H9 (cell line): ENCODE measurements at regions not wholly inside any gene's neighbourhood (a gene's known extent, or its start where the extent isn't known, plus 50 kb on each side); places are given as distances from the start of the nearest gene placed in this dataset.

Experiments
- DNase-seq: peaks from one replicate; pipeline ENCODE4 v3.0.0-alpha.2; 2017
- H2AFZ ChIP-seq: one replicate; pipeline ENCODE4 v1.6.1; 2013; ENCODE audit warnings: mild to moderate bottlenecking, low read length, control low read depth, moderate library complexity
- H2AK5ac ChIP-seq: 2 replicates; pipeline ENCODE4 v1.6.1; 2013; ENCODE audit warnings: low read length, control low read depth, mixed read lengths; ENCODE audit not compliant: insufficient read length
- H2BK120ac ChIP-seq: one replicate; pipeline ENCODE4 v1.6.1; 2013; ENCODE audit warnings: low read depth, mild to moderate bottlenecking, low read length, control low read depth, inconsistent platforms; ENCODE audit not compliant: poor library complexity, severe bottlenecking
- H2BK12ac ChIP-seq: 2 replicates; pipeline ENCODE4 v1.6.1; 2013; ENCODE audit warnings: low read length, control low read depth, mixed read lengths, low read depth; ENCODE audit not compliant: insufficient read length
- H2BK15ac ChIP-seq: 2 replicates; pipeline ENCODE4 v1.6.1; 2013; ENCODE audit warnings: low read depth, low read length, control low read depth
- H2BK20ac ChIP-seq: one replicate; pipeline ENCODE4 v1.6.1; 2013; ENCODE audit warnings: low read depth, mild to moderate bottlenecking, low read length, control low read depth, inconsistent platforms; ENCODE audit not compliant: poor library complexity, severe bottlenecking
- H2BK5ac ChIP-seq: 2 replicates; pipeline ENCODE4 v1.6.1; 2013; ENCODE audit warnings: low read length, control low read depth, mixed read lengths; ENCODE audit not compliant: insufficient read length
- H3K14ac ChIP-seq: 2 replicates; pipeline ENCODE4 v1.6.1; 2013; ENCODE audit warnings: low read length, control low read depth; ENCODE audit not compliant: insufficient read depth
- H3K18ac ChIP-seq: 2 replicates; pipeline ENCODE4 v1.6.1; 2013; ENCODE audit warnings: low read depth, mild to moderate bottlenecking, mixed read lengths, low read length, control low read depth; ENCODE audit not compliant: insufficient read length
- H3K23ac ChIP-seq: 2 replicates; pipeline ENCODE4 v1.6.1; 2013; ENCODE audit warnings: low read length, control low read depth, mixed read lengths, low read depth; ENCODE audit not compliant: insufficient read length
- H3K23me2 ChIP-seq: 2 replicates; pipeline ENCODE4 v1.6.1; 2013; ENCODE audit warnings: low read depth, mild to moderate bottlenecking, mixed read lengths, low read length, control low read depth; ENCODE audit not compliant: insufficient read length, poor library complexity, severe bottlenecking
- H3K27ac ChIP-seq: 2 replicates; pipeline ENCODE4 v1.5.1; 2013; ENCODE audit warnings: low read length, control low read depth, mixed read lengths, low read depth; ENCODE audit not compliant: insufficient read length
- H3K27me3 ChIP-seq: 2 replicates; pipeline ENCODE4 v1.6.1; 2013; ENCODE audit warnings: low read length, control low read depth, inconsistent platforms; ENCODE audit not compliant: insufficient read depth
- H3K4ac ChIP-seq: 2 replicates; pipeline ENCODE4 v1.6.1; 2013; ENCODE audit warnings: low read depth, mild to moderate bottlenecking, control low read depth, inconsistent platforms, low read length, moderate library complexity
- H3K4me1 ChIP-seq: 2 replicates; pipeline ENCODE4 v1.6.1; 2013; ENCODE audit warnings: low read length, control low read depth, inconsistent platforms; ENCODE audit not compliant: insufficient read depth
- H3K4me2 ChIP-seq: 2 replicates; pipeline ENCODE4 v1.6.1; 2013; ENCODE audit warnings: low read length, control low read depth, mixed read lengths; ENCODE audit not compliant: insufficient read length, insufficient read depth
- H3K56ac ChIP-seq: 2 replicates; pipeline ENCODE4 v1.6.1; 2013; ENCODE audit warnings: low read depth, mild to moderate bottlenecking, mixed read lengths, low read length, control low read depth; ENCODE audit not compliant: insufficient read length
- H3K79me1 ChIP-seq: 2 replicates; pipeline ENCODE4 v1.6.1; 2013; ENCODE audit warnings: low read depth, mild to moderate bottlenecking, moderate library complexity, low read length, control low read depth, inconsistent platforms; ENCODE audit not compliant: insufficient read depth, poor library complexity, severe bottlenecking
- H3K79me2 ChIP-seq: 2 replicates; pipeline ENCODE4 v1.6.1; 2013; ENCODE audit warnings: low read length, control low read depth, inconsistent platforms; ENCODE audit not compliant: insufficient read depth
- H3K9ac ChIP-seq: 2 replicates; pipeline ENCODE4 v1.6.1; 2013; ENCODE audit warnings: low read length, control low read depth, mixed read lengths; ENCODE audit not compliant: insufficient read length; ENCODE audit errors: extremely low read depth
- H3K9me3 ChIP-seq: one replicate; pipeline ENCODE4 v1.6.1; 2013; ENCODE audit warnings: low read depth, low read length, inconsistent platforms; ENCODE audit not compliant: control insufficient read depth
- H3T11ph ChIP-seq: one replicate; pipeline ENCODE4 v1.6.1; 2013; ENCODE audit warnings: mild to moderate bottlenecking, low read length, control low read depth, inconsistent platforms
- H4K20me1 ChIP-seq: one replicate; pipeline ENCODE4 v1.6.1; 2013; ENCODE audit not compliant: control insufficient read depth, insufficient read length, insufficient read depth
- H4K5ac ChIP-seq: 2 replicates; pipeline ENCODE4 v1.6.1; 2013; ENCODE audit warnings: low read depth, mild to moderate bottlenecking, mixed read lengths, low read length, control low read depth; ENCODE audit not compliant: insufficient read length
- H4K8ac ChIP-seq: replicated peaks from 2 replicates; pipeline ENCODE4 v1.6.1; 2013; ENCODE audit warnings: low read length, control low read depth, mixed read lengths, low read depth; ENCODE audit not compliant: insufficient read length
- H4K91ac ChIP-seq: 2 replicates; pipeline ENCODE4 v1.6.1; 2013; ENCODE audit warnings: low read depth, mild to moderate bottlenecking, moderate library complexity, mixed read lengths, low read length, control low read depth; ENCODE audit not compliant: insufficient read length
- H3K27ac Mint-ChIP-seq, 3 experiments: 2 replicates in 2 of 3; 3 replicates in 1 of 3; pipeline ENCODE4 v1.8.0; 2020 to 2021; ENCODE audit warnings: mixed read lengths in 3 of 3, mild to moderate bottlenecking in 1 of 3, moderate library complexity in 1 of 3
- H3K27me3 Mint-ChIP-seq: 2 replicates; pipeline ENCODE4 v1.8.0; 2021; ENCODE audit warnings: low read depth, mild to moderate bottlenecking, moderate library complexity, mixed read lengths
- H3K36me3 Mint-ChIP-seq, 3 experiments: 2 replicates in 2 of 3; 3 replicates in 1 of 3; pipeline ENCODE4 v1.8.0; 2020 to 2021; ENCODE audit warnings: low read depth in 3 of 3, mixed read lengths in 3 of 3; ENCODE audit not compliant: insufficient read depth in 1 of 3
- H3K4me1 Mint-ChIP-seq, 2 experiments: 2 replicates each; pipeline ENCODE4 v1.8.0; 2020; ENCODE audit warnings: mixed read lengths in 2 of 2
- H3K4me3 Mint-ChIP-seq, 2 experiments: 2 replicates in 1 of 2; 3 replicates in 1 of 2; pipeline ENCODE4 v1.8.0; 2020 to 2021; ENCODE audit warnings: mild to moderate bottlenecking in 2 of 2, mixed read lengths in 2 of 2, moderate library complexity in 1 of 2
- H3K9me3 Mint-ChIP-seq, 2 experiments: 2 replicates in 1 of 2; 3 replicates in 1 of 2; pipeline ENCODE4 v1.8.0; 2020; ENCODE audit warnings: mild to moderate bottlenecking in 2 of 2, mixed read lengths in 2 of 2, moderate library complexity in 1 of 2
- CTCF ChIP-seq: fragments of 200-600 bp; sonication (generic); conservative IDR thresholded peaks from 3 replicates; pipeline ENCODE4 v1.8.0; 2021; ENCODE audit warnings: antibody characterized with exemption, mild to moderate bottlenecking
- WGBS: extraction: QIAGEN DNeasy Blood & Tissue Kit; methylation state at CpG from one replicate; pipeline ENCODE4 v1.1.7; 2013; ENCODE audit warnings: missing lambda C conversion rate, low lambda C conversion rate, mixed read lengths; ENCODE audit not compliant: insufficient read length; ENCODE audit errors: extremely low coverage; 5-methylcytosine and 5-hydroxymethylcytosine counted together

- Histone ChIP-seq H3K9ac (no peak overlapping the region), H4K5ac (no peak overlapping the region), H3K4me2 (no peak overlapping the region), H2BK20ac (no peak overlapping the region), H3K27me3 (peaks cover 23% of the 10 kb centered on the region; the same call in 1 of the 2 replicates), H3K79me2 (no peaks in the 10 kb centered on the region), H3T11ph (no peak overlapping the region), H3K23me2 (peaks cover 12% of the 10 kb centered on the region), H2BK15ac (no peak overlapping the region), H2BK5ac (no peak overlapping the region), H3K56ac (no peak overlapping the region), H3K14ac (no peak overlapping the region), H4K8ac (no peak overlapping the region), H3K23ac (no peak overlapping the region), H4K20me1 (no peaks in the 10 kb centered on the region), H2AK5ac (no peak overlapping the region), H3K79me1 (no peaks in the 10 kb centered on the region), H2BK120ac (no peak overlapping the region), H3K9me3 (no peaks in the 10 kb centered on the region), H3K4me1 (no peaks in the 10 kb centered on the region), H3K18ac (no peak overlapping the region), H3K4ac (no peak overlapping the region), H2BK12ac (no peak overlapping the region), H2AFZ (no peak overlapping the region), H4K91ac (no peak overlapping the region), H3K27ac (no peak overlapping the region)
- peaks cover 26 to 28% of the 10 kb centered on the region in 2 experiments for H3K4me1 Mint-ChIP-seq
- no peak overlapping the region for H3K27ac Mint-ChIP-seq
- H3K4me3 Mint-ChIP-seq, result no peak overlapping the region
- no peak for DNase-seq
- no CpG with 5 or more reads among the region's 4 CpGs for whole genome bisulfite sequencing
- peaks cover 89% of the 10 kb centered on the region for H3K27me3 Mint-ChIP-seq
- H3K9me3 Mint-ChIP-seq, result no peaks in the 10 kb centered on the region
- H3K36me3 Mint-ChIP-seq, result no peaks in the 10 kb centered on the region
- no peak for TF ChIP-seq CTCF
Measured at GRCh38 chr11:115657586-115657985, 153.4 kb upstream of the CADM1 start.
